VCaP (cell line): ENCODE measurements at regions not wholly inside any gene's neighbourhood (a gene's known extent, or its start where the extent isn't known, plus 50 kb on each side); places are given as distances from the start of the nearest gene placed in this dataset.
"Not testable (repeated sequence)": the region's sequence is repeated elsewhere in the genome, so short reads cannot be mapped to it uniquely, and the experiment has no call there.

Source experiments
- H3K27ac ChIP-seq: fragments of 450-650 bp; 2 replicates; pipeline ENCODE4 v1.5.1; 2017
- CTCF ChIP-seq: fragments of 450-650 bp; conservative IDR thresholded peaks from 2 replicates; pipeline ENCODE4 v1.5.1; 2017; ENCODE audit warnings: mild to moderate bottlenecking, moderate library complexity

GRCh38 chr2:224126440-224126839 lies 87.4 kb upstream of the SERPINE2 start:
- TF ChIP-seq CTCF: no peak
- H3K27ac ChIP-seq: no peak overlapping the region

- H3K27ac ChIP-seq: no peak overlapping the region
- TF ChIP-seq CTCF: no peak
Measured at GRCh38 chr2:224126003-224126402, 86.9 kb upstream of the SERPINE2 start.

- H3K27ac ChIP-seq: no peak overlapping the region
- no peak for TF ChIP-seq CTCF
Measured at GRCh38 chr2:224122542-224122941, 83.5 kb upstream of the SERPINE2 start.

- no peak overlapping the region for H3K27ac ChIP-seq
- no peak for TF ChIP-seq CTCF
Measured at GRCh38 chr2:224121406-224122067, 82.5 kb upstream of the SERPINE2 start.

DNA sequence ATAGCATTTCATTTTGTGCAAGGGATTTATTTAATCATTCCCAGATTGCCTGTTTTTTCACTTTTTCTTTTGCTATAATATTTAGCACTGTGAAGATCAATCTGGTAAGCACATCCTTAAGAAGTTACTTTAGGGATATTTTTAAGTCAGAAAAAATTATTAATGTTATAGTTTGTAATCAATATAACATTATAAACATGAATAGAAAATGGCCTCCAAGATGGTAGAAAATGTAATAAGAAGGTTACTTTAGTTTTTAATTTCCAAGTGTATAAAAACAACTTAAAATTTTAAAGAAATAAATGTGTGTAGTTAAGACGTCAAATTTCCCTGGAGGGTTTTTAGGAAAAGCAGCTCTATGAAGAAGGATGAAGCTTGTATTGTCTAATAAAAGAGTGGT lies 81.9 kb upstream of the SERPINE2 start:
- TF ChIP-seq CTCF: no peak
- no peak overlapping the region for H3K27ac ChIP-seq

DNA sequence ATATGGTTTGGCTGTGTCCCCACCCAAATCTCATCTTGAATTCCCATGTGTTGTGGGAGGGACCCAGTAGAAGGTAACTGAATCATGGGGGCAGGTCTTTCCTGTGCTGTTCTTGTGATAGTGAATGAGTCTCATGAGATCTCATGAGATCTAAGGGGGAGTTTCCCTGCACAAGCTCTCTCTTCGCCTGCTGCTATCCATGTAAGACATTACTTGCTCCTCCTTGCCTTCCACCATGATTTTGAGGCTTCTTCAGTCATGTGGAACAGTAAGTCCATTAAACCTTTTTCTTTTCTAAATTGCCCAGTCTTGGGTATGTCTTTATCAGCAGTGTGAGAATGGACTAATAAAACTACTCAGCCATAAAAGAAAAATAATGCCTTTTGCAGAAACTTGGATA lies 80.8 kb upstream of the SERPINE2 start:
- not testable (repeated sequence) for H3K27ac ChIP-seq

DNA sequence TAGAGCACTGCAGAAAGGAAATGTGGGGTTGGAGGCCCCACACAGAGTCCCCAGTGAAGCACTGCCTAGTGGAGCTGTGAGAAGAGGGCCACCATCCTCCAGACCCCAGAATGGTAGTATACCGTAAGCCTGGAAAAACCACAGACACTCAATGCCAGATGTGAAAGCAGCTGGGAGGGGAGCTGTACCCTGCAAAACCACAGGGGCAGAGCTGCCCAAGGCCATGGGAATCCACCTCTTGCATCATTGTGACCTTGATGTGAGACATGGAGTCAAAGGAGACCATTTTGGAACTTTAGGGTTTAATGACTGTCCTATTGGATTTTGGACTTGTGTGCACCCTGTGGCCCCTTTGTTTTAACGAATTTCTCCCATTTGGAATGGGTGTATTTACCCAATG lies 75.3 kb upstream of the SERPINE2 start:
- no peak for TF ChIP-seq CTCF
- H3K27ac ChIP-seq: no peak overlapping the region

GRCh38 chr2:224113930-224114329 lies 74.8 kb upstream of the SERPINE2 start:
- H3K27ac ChIP-seq: not testable (repeated sequence)

GRCh38 chr2:224111576-224111975 lies 72.5 kb upstream of the SERPINE2 start:
- no peak for TF ChIP-seq CTCF
- no peak overlapping the region for H3K27ac ChIP-seq
